ENCODE measurements at regions not wholly inside any gene's neighbourhood (a gene's known extent, or its start where the extent isn't known, plus 50 kb on each side); places are given as distances from the start of the nearest gene placed in this dataset.

GRCh38 chr20:22652681-22653588 is 68.6 kb upstream of the FOXA2 start:
- peak; percentile 60 for DNase-seq

GRCh38 chr20:22653658-22654642 is 69.6 kb upstream of the FOXA2 start:
- no peak for DNase-seq

GRCh38 chr20:22663528-22664025 is 79.2 kb upstream of the FOXA2 start:
- no peak for DNase-seq

- no peak for DNase-seq
Observed at GRCh38 chr20:22667198-22667597, 82.8 kb upstream of the FOXA2 start.

- DNase-seq = no peak
Observed at GRCh38 chr20:22672191-22672590, 87.8 kb upstream of the FOXA2 start.

GRCh38 chr20:22673467-22673866 is 89.1 kb upstream of the FOXA2 start:
- DNase-seq = no peak

- DNase-seq = no peak
Observed at GRCh38 chr20:22675341-22675740, 91.0 kb upstream of the FOXA2 start.

GRCh38 chr20:22678678-22679077 is 94.3 kb upstream of the FOXA2 start:
- DNase-seq = no peak

GRCh38 chr20:22679197-22679596 is 94.8 kb upstream of the FOXA2 start:
- DNase-seq = no peak

- DNase-seq = no peak
Observed at GRCh38 chr20:22680031-22680740, 95.8 kb upstream of the FOXA2 start.

GRCh38 chr20:22681591-22682248 is 97.3 kb upstream of the FOXA2 start:
- no peak for DNase-seq

GRCh38 chr20:22682381-22682780 is 98.0 kb upstream of the FOXA2 start:
- no peak for DNase-seq

GRCh38 chr20:22684072-22684762 is 99.8 kb upstream of the FOXA2 start:
- peak; percentile 78 for DNase-seq

GRCh38 chr20:22684763-22685443 is 100.5 kb upstream of the FOXA2 start:
- no peak for DNase-seq

GRCh38 chr20:22686097-22686496 is 101.7 kb upstream of the FOXA2 start:
- peak; percentile 61 for DNase-seq

GRCh38 chr20:22687676-22688349 is 103.4 kb upstream of the FOXA2 start:
- no peak for DNase-seq

- no peak for DNase-seq
Observed at GRCh38 chr20:22688485-22688884, 104.1 kb upstream of the FOXA2 start.

- DNase-seq = no peak
Observed at GRCh38 chr20:22689266-22689665, 104.9 kb upstream of the FOXA2 start.

- DNase-seq = no peak
Observed at GRCh38 chr20:22690000-22690399, 105.6 kb upstream of the FOXA2 start.

- no peak for DNase-seq
Observed at GRCh38 chr20:22690616-22691179, 106.3 kb upstream of the FOXA2 start.

Data from right forelimb (tissue), 1 donor.